Endodermal cell (in vitro differentiated cells): ENCODE measurements at regions not wholly inside any gene's neighbourhood (a gene's known extent, or its start where the extent isn't known, plus 50 kb on each side); places are given as distances from the start of the nearest gene placed in this dataset.
"Not testable (repeated sequence)": the region's sequence is repeated elsewhere in the genome, so short reads cannot be mapped to it uniquely, and the experiment has no call there.

ENCODE experiments used
- DNase-seq: peaks from one replicate; pipeline ENCODE4 v3.0.0-alpha.2; 2017
- H3K27ac ChIP-seq: 2 replicates; pipeline ENCODE4 v1.5.1; 2013; ENCODE audit warnings: mild to moderate bottlenecking, low read depth, low read length, moderate library complexity
- H3K27me3 ChIP-seq: 2 replicates; pipeline ENCODE4 v1.6.1; 2013; ENCODE audit warnings: mild to moderate bottlenecking, low read length, moderate library complexity; ENCODE audit not compliant: insufficient read depth, control insufficient read depth, poor library complexity, severe bottlenecking
- H3K36me3 ChIP-seq: 2 replicates; pipeline ENCODE4 v1.7.0; 2013; ENCODE audit warnings: mild to moderate bottlenecking, low read length, moderate library complexity; ENCODE audit not compliant: control insufficient read depth, insufficient read depth
- H3K4me1 ChIP-seq: one replicate; pipeline ENCODE4 v1.7.0; 2013; ENCODE audit warnings: low read length; ENCODE audit not compliant: control insufficient read depth, insufficient read depth
- H3K4me3 ChIP-seq: 2 replicates; pipeline ENCODE4 v1.5.1; 2013; ENCODE audit warnings: mild to moderate bottlenecking, low read length, moderate library complexity
- H3K9ac ChIP-seq: 2 replicates; pipeline ENCODE4 v1.6.1; 2013; ENCODE audit warnings: mild to moderate bottlenecking, low read length, moderate library complexity; ENCODE audit not compliant: poor library complexity, severe bottlenecking; ENCODE audit errors: extremely low read depth
- H3K9me3 ChIP-seq: 2 replicates; pipeline ENCODE4 v1.6.1; 2013; ENCODE audit warnings: mild to moderate bottlenecking, low read length, moderate library complexity; ENCODE audit not compliant: control insufficient read depth
- H3K27ac Mint-ChIP-seq: 2 replicates; pipeline ENCODE4 v1.8.0; 2020; ENCODE audit warnings: mixed read lengths
- H3K27me3 Mint-ChIP-seq: 2 replicates; pipeline ENCODE4 v1.8.0; 2021; ENCODE audit warnings: mild to moderate bottlenecking, mixed read lengths; ENCODE audit not compliant: insufficient read depth
- H3K36me3 Mint-ChIP-seq: 2 replicates; pipeline ENCODE4 v1.8.0; 2020; ENCODE audit warnings: low read depth, mixed read lengths
- H3K4me1 Mint-ChIP-seq: 2 replicates; pipeline ENCODE4 v1.8.0; 2020; ENCODE audit warnings: mixed read lengths
- H3K4me3 Mint-ChIP-seq: 2 replicates; pipeline ENCODE4 v1.8.0; 2020; ENCODE audit warnings: mild to moderate bottlenecking, moderate library complexity, mixed read lengths
- H3K9me3 Mint-ChIP-seq: 2 replicates; pipeline ENCODE4 v1.8.0; 2020; ENCODE audit warnings: mild to moderate bottlenecking, mixed read lengths
- CTCF ChIP-seq: fragments of 200-600 bp; sonication (generic); conservative IDR thresholded peaks from 2 replicates; pipeline ENCODE4 v1.5.0; 2021; ENCODE audit warnings: antibody characterized with exemption, mild to moderate bottlenecking
- WGBS, 2 experiments: methylation state at CpG; one replicate each; pipeline versions ENCODE4 v1.1.5 to v1.1.7; 2013; ENCODE audit warnings: missing lambda C conversion rate in 2 of 2, mixed read lengths in 1 of 2; ENCODE audit not compliant: insufficient coverage in 1 of 2, insufficient read length in 1 of 2; 5-methylcytosine and 5-hydroxymethylcytosine counted together

GRCh38 chr7:146014154-146014553, 102.4 kb upstream of the CNTNAP2 start:
- H3K27ac ChIP-seq, H3K4me3 Mint-ChIP-seq, H3K36me3 ChIP-seq, H3K9me3 ChIP-seq, H3K27me3 Mint-ChIP-seq, H3K27ac Mint-ChIP-seq, H3K4me3 ChIP-seq, H3K4me1 Mint-ChIP-seq, H3K9ac ChIP-seq, H3K4me1 ChIP-seq, H3K36me3 Mint-ChIP-seq, H3K27me3 ChIP-seq, H3K9me3 Mint-ChIP-seq, DNase-seq: not testable (repeated sequence)
- 90% methylated on average over 2 of the region's 2 CpGs; no CpG with 5 or more reads in 1 of the 2 experiments for WGBS, 2 experiments

DNA sequence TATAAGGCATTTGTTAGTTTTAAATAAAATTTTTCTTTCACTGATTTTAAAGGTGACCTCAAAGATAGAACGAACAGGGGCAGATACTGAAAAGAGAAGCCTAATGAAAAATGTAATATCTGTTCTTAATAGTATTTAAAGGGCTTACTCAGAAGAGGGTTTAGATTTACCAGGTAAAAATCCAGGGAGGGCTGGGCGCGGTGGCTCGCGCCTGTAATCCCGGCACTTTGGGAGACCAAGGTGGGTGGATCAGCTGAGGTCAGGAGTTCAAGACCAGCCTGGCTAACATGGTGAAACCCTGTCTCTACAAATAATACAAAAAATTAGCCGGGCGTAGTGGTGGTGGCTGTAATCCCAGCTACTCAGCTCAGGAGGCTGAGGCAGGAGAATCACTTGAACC, 108.3 kb upstream of the CNTNAP2 start:
- TF ChIP-seq CTCF = no peak
- Mint-ChIP-seq H3K27me3 (no peaks in the 10 kb centered on the region), H3K9me3 (no peaks in the 10 kb centered on the region), H3K36me3 (no peaks in the 10 kb centered on the region), H3K4me3 (no peak overlapping the region), H3K27ac (no peak overlapping the region), H3K4me1 (peaks cover 4% of the 10 kb centered on the region)
- H3K4me1 ChIP-seq = no peaks in the 10 kb centered on the region
- no peak overlapping the region for H3K9ac ChIP-seq
- H3K27ac ChIP-seq = no peak overlapping the region
- DNase-seq = no peak
- WGBS, 2 experiments = 93 to 97% methylated on average over 6 to 8 of the region's 8 CpGs
- no peak overlapping the region for H3K4me3 ChIP-seq
- no peaks in the 10 kb centered on the region for H3K9me3 ChIP-seq
- H3K36me3 ChIP-seq = no peaks in the 10 kb centered on the region
- H3K27me3 ChIP-seq = no peaks in the 10 kb centered on the region

GRCh38 chr7:146004805-146005204, 111.8 kb upstream of the CNTNAP2 start:
- H3K27ac ChIP-seq = no peak overlapping the region
- no peaks in the 10 kb centered on the region for H3K36me3 ChIP-seq
- 96% methylated on average over 2 of the region's 2 CpGs; no CpG with 5 or more reads in 1 of the 2 experiments for WGBS, 2 experiments
- H3K9me3 ChIP-seq = no peaks in the 10 kb centered on the region
- Mint-ChIP-seq H3K4me3 (no peak overlapping the region), H3K4me1 (peaks cover 4% of the 10 kb centered on the region), H3K9me3 (no peaks in the 10 kb centered on the region), H3K27ac (no peak overlapping the region), H3K36me3 (no peaks in the 10 kb centered on the region), H3K27me3 (no peaks in the 10 kb centered on the region)
- no peak for TF ChIP-seq CTCF
- no peak overlapping the region for H3K9ac ChIP-seq
- DNase-seq = no peak
- no peaks in the 10 kb centered on the region for H3K27me3 ChIP-seq
- H3K4me3 ChIP-seq = no peak overlapping the region
- H3K4me1 ChIP-seq = peaks cover 2% of the 10 kb centered on the region

DNA sequence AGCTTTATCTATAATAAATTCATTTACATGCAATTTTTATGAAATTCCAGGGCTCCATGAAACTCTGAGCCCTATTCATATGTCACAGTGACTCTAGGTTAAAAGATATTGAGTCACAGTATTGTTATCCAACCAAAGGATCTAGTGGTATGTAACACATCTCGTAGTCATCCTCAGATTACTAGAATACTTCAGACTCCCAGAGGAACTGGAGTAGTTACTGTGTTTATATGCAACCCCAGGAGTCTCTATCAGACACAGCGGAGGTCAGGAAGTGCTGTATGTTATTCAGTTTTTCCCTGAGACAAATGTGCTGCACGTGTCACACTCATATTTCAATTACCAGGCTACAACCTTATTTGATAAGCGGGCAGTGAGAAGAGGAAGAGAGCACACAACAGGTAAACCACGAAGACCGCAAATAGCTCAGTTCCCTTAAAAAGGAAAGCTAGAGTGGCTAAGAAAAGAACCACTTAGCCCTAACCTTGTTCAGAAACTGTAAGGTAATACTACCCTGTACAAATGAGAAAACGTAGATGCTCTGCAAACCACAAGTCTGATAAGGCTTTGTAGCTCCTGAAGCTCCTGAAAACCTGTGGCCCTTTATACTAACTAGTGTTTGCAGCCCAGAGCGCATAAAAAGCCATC, 114.0 kb upstream of the CNTNAP2 start:
- no peak overlapping the region for H3K4me3 Mint-ChIP-seq
- H3K9me3 ChIP-seq = no peaks in the 10 kb centered on the region
- no peak for DNase-seq
- TF ChIP-seq CTCF = no peak
- WGBS, 2 experiments = 93 to 100% methylated on average over 2 to 8 of the region's 8 CpGs
- H3K36me3 ChIP-seq = no peaks in the 10 kb centered on the region
- no peak overlapping the region for H3K9ac ChIP-seq
- no peaks in the 10 kb centered on the region for H3K4me1 Mint-ChIP-seq
- H3K27me3 ChIP-seq = no peaks in the 10 kb centered on the region
- peaks cover 2% of the 10 kb centered on the region for H3K4me1 ChIP-seq
- no peaks in the 10 kb centered on the region for H3K27me3 Mint-ChIP-seq
- no peak overlapping the region for H3K27ac ChIP-seq
- no peaks in the 10 kb centered on the region for H3K36me3 Mint-ChIP-seq
- H3K4me3 ChIP-seq = no peak overlapping the region
- no peak overlapping the region for H3K27ac Mint-ChIP-seq
- no peaks in the 10 kb centered on the region for H3K9me3 Mint-ChIP-seq
